RWPE1 (cell line): ENCODE measurements at regions not wholly inside any gene's neighbourhood (a gene's known extent, or its start where the extent isn't known, plus 50 kb on each side); places are given as distances from the start of the nearest gene placed in this dataset.

Experiments
- CTCF ChIA-PET: fragments of 350-600 bp; sonication (Branson Sonifier 250); formaldehyde crosslinking; extraction: SDS; loops from one replicate; lab custom pipeline; 2021; lab: Yijun Ruan, JAX
- POLR2A ChIA-PET: fragments of 400-600 bp; formaldehyde crosslinking; extraction: SDS; loops from one replicate; lab custom pipeline; 2020; ENCODE audit warnings: antibody characterized with exemption; ENCODE audit not compliant: low non-redundant PET; lab: Yijun Ruan, JAX
- DNase-seq: peaks from one replicate; pipeline ENCODE4 v3.0.0; 2012; ENCODE audit warnings: low spot score
- H3K27ac ChIP-seq: fragments of 450-650 bp; 2 replicates; pipeline ENCODE4 v1.5.1; 2017
- CTCF ChIP-seq: fragments of 450-650 bp; conservative IDR thresholded peaks from 2 replicates; pipeline ENCODE4 v1.5.1; 2017; ENCODE audit warnings: low read depth, mild to moderate bottlenecking

DNA sequence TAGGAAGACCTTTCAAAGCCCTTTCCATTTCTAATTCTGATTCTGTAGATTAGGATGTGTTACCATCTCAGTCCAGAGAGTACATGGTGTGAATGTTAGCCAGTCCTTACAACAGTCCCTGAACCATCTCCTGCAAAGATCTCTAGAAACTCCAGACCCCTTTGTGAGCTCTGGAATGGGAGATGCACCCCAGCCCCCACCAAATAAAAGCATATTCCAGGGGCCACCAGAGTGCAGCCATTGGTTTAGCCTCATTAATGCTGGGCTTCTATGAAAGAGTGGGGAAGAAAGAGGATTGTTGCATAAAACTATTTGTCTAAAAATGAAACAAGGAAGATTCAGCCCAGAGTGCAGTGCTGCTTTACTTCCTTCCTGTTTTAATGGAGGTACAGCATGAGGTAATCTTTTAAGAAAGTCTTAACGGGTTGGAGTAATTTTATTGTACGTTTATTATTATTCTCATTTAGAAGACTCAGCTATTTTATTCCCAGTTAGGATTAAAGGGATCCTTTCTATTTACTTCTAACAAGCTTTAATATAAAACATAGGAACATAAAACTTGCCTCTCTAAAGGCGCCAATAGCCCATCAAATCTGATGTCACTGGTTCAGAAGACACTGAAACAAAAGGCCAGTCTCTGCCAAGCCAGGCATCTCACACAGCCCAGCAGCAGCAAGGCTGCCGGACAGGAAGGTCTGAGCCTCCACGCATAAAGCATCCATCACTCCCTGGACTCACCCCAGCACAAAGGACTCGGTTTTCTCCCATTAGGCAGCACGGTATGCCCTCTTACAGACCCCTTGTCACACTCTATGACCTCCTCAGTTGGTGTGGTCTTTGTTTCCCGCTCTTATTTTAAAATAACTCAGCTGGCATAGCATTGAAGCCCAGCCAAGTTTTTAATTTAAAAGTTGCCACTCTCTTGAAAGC, 203.9 kb upstream of the BLID start:
- no peak for TF ChIP-seq CTCF
- POLR2A ChIA-PET: no interaction called here
- CTCF ChIA-PET: no interaction called here
- H3K27ac ChIP-seq: no peak overlapping the region
- DNase-seq: no peak

DNA sequence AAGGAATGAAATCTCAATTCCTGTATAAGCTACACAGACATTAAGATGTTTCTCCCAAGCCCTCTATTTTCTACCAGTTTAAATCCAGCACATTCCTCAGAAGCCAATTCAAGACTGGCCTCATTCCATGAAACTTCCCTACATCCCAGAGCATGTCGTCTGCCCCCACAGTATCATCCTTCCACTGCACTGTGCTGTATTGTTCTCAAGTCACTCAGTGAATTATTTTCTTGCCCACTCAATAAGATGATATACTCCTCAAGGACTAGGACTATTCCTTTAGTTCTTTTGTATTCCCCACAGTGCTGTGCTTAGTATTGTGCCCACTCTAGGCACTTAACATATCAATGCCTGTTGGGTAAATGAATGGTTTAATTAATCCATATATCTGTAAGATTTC, 203.1 kb upstream of the BLID start:
- no peak for TF ChIP-seq CTCF
- CTCF ChIA-PET: no interaction called here
- no peak for DNase-seq
- no peak overlapping the region for H3K27ac ChIP-seq
- POLR2A ChIA-PET: no interaction called here

DNA sequence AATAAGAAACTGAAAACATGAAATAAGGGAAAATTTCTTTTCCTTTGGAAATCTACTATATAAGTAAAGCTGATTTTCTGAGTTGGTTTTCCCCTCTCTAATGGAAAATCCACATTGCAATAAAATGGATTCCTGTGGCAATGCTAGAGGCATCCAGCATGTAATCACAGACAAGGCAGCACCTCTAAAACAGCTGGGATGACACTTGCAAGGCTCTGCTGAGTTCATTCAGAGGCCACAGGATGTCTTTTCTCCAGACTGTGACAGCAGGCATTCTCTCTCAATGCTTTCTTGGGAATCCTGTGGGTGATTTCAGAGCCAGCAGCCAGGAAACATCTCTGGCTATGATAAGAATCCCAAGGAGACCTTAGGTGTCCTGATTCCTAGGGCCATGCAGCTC, 201.3 kb upstream of the BLID start:
- ChIA-PET CTCF (no interaction called here), POLR2A (no interaction called here)
- H3K27ac ChIP-seq: no peak overlapping the region
- no peak for TF ChIP-seq CTCF
- DNase-seq: no peak

- H3K27ac ChIP-seq: no peak overlapping the region
- DNase-seq: no peak
- TF ChIP-seq CTCF: no peak
- ChIA-PET POLR2A (no interaction called here), CTCF (no interaction called here)
Measured at GRCh38 chr11:122313581-122313980, 197.6 kb upstream of the BLID start.

DNA sequence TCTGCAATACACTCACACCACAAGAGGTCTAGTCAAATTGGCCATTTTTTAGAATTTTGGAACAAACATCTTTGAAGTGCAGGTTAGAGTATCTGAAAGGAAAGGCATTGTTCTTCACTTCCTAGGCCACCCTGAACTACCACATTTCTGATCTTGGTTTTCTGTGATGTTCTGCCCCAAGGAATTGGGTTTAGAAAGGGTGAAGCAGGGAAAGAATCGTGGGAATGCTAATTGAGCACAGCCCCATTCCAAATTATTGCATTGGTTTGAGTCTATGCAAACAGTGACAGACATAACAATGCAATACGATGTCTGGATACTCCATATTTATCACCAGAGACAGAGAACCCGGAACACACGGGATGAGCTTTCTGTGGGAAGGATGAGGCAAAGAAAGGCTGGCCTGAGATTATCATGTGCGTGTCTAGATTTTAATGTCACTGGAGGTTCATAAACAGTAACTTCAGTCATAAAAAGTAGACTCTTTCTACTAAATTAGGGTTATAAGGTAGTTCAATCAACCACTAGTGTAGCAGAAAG, 195.3 kb upstream of the BLID start:
- ChIA-PET CTCF (no interaction called here), POLR2A (interaction anchor here (0.6 kb wide), 1 partner anchor 1464 kb away, joined by 3 read pairs; no protein-coding TSS in a partner anchor)

GRCh38 chr11:122310766-122311165, 194.8 kb upstream of the BLID start:
- POLR2A ChIA-PET: no interaction called here
- no peak for TF ChIP-seq CTCF
- no peak for DNase-seq
- CTCF ChIA-PET: no interaction called here
- no peak overlapping the region for H3K27ac ChIP-seq

More for the DNA sequence above, 195.3 kb upstream of the BLID start:
- DNase-seq: no peak
- no peak overlapping the region for H3K27ac ChIP-seq
- TF ChIP-seq CTCF: no peak
